Neural progenitor cell (in vitro differentiated cells): ENCODE measurements at regions not wholly inside any gene's neighbourhood (a gene's known extent, or its start where the extent isn't known, plus 50 kb on each side); places are given as distances from the start of the nearest gene placed in this dataset.
"Not testable (repeated sequence)": the region's sequence is repeated elsewhere in the genome, so short reads cannot be mapped to it uniquely, and the experiment has no call there.

Experiments
- DNase-seq: peaks from one replicate; pipeline ENCODE4 v3.0.0-alpha.2; 2016; ENCODE audit warnings: low spot score
- H2AFZ ChIP-seq: fragments of 200-600 bp; sonication (generic); replicated peaks from 2 replicates; pipeline ENCODE4 v1.6.1; 2016; ENCODE audit warnings: antibody characterized with exemption
- H3F3A ChIP-seq: fragments of 200-600 bp; sonication (generic); 2 replicates; pipeline ENCODE4 v1.6.1; 2016; ENCODE audit warnings: antibody characterized with exemption, low read depth
- H3K27ac ChIP-seq: fragments of 200-600 bp; sonication (generic); 2 replicates; pipeline ENCODE4 v1.5.1; 2016; ENCODE audit warnings: mild to moderate bottlenecking
- H3K27me3 ChIP-seq: fragments of 200-600 bp; sonication (generic); 2 replicates; pipeline ENCODE4 v1.6.1; 2016; ENCODE audit warnings: mild to moderate bottlenecking, moderate library complexity
- H3K36me3 ChIP-seq: fragments of 200-600 bp; sonication (generic); 2 replicates; pipeline ENCODE4 v1.5.1; 2016
- H3K4me1 ChIP-seq: fragments of 200-600 bp; sonication (generic); 2 replicates; pipeline ENCODE4 v1.6.1; 2016; ENCODE audit warnings: mixed run types
- H3K4me2 ChIP-seq: fragments of 200-600 bp; sonication (generic); 2 replicates; pipeline ENCODE4 v1.6.1; 2016
- H3K4me3 ChIP-seq: fragments of 200-600 bp; sonication (generic); 2 replicates; pipeline ENCODE4 v1.5.1; 2016
- H3K79me2 ChIP-seq: fragments of 200-600 bp; sonication (generic); 2 replicates; pipeline ENCODE4 v1.6.1; 2016; ENCODE audit warnings: low read depth
- H3K9ac ChIP-seq: fragments of 200-600 bp; sonication (generic); 2 replicates; pipeline ENCODE4 v1.6.1; 2016
- H3K9me3 ChIP-seq: fragments of 200-600 bp; sonication (generic); 2 replicates; pipeline ENCODE4 v1.5.1; 2016; ENCODE audit warnings: low read depth
- H4K20me1 ChIP-seq: fragments of 200-600 bp; sonication (generic); 2 replicates; pipeline ENCODE4 v1.6.1; 2016; ENCODE audit warnings: low read depth
- H3K27ac Mint-ChIP-seq: 3 replicates; pipeline ENCODE4 v1.8.0; 2021; ENCODE audit warnings: mixed read lengths
- H3K27me3 Mint-ChIP-seq: 2 replicates; pipeline ENCODE4 v1.8.0; 2022; ENCODE audit warnings: low read depth, mild to moderate bottlenecking, inconsistent platforms, moderate library complexity, mixed read lengths; ENCODE audit not compliant: insufficient read depth
- H3K36me3 Mint-ChIP-seq: 3 replicates; pipeline ENCODE4 v1.8.0; 2021; ENCODE audit warnings: mixed read lengths
- H3K4me1 Mint-ChIP-seq: 3 replicates; pipeline ENCODE4 v1.8.0; 2021; ENCODE audit warnings: mixed read lengths
- H3K4me3 Mint-ChIP-seq: 3 replicates; pipeline ENCODE4 v1.8.0; 2021; ENCODE audit warnings: mild to moderate bottlenecking, moderate library complexity, mixed read lengths
- H3K9me3 Mint-ChIP-seq: 3 replicates; pipeline ENCODE4 v1.8.0; 2020; ENCODE audit warnings: mixed read lengths
- CTCF ChIP-seq: fragments of 200-600 bp; sonication (generic); IDR thresholded peaks from 2 replicates; pipeline ENCODE4 v1.5.1; 2017; ENCODE audit warnings: antibody characterized with exemption, mild to moderate bottlenecking
- EZH2 ChIP-seq: fragments of 200-600 bp; sonication (generic); IDR thresholded peaks from 2 replicates; pipeline ENCODE4 v1.6.1; 2017; ENCODE audit warnings: antibody characterized with exemption, mild to moderate bottlenecking, moderate library complexity
- EZH2phosphoT487 ChIP-seq: fragments of 200-600 bp; sonication (generic); IDR thresholded peaks from 2 replicates; pipeline ENCODE4 v1.6.1; 2017; ENCODE audit warnings: antibody characterized with exemption

DNA sequence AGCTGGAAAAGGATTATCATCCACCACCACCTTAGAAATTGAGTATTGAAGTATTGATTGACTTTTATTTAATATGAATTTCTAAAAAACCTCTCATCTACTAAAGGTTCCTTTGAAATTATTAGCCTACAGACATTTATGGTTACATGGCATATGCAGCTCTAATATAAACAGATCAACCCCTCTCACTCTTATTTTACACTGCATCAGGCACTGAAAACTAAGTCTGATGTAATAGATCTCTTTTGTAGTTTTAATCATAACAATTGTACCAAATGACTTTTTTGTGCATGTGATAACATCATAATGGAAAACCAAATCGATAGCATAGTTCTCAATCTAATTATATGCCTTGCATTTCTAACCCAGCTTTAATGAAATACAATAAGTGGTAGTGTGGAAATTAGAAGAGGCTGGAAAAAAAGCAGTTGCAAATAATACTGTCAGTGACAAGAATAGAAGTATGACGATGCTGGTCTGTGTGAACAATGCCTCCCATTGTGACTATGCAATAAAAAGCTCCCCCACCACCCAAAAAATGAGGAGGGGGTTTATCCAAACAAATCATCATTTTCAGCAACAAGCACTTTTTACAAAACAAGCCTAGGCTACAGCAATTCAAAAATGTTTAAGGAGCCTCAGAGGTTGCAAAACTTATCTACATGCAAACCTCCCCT lies 426.5 kb upstream of the NFIA start:
- H3K9me3 ChIP-seq, result no peaks in the 10 kb centered on the region
- Mint-ChIP-seq H3K4me3 (no peak overlapping the region), H3K9me3 (peaks cover 2% of the 10 kb centered on the region), H3K27ac (peak overlapping the region; percentile 72), H3K36me3 (no peaks in the 10 kb centered on the region), H3K4me1 (peaks cover 4% of the 10 kb centered on the region), H3K27me3 (peaks cover 2% of the 10 kb centered on the region)
- DNase-seq, result no peak
- no peak overlapping the region for H3K9ac ChIP-seq
- H3K4me1 ChIP-seq, result peaks cover 3% of the 10 kb centered on the region
- H3K27ac ChIP-seq, result no peak overlapping the region
- no peak for TF ChIP-seq CTCF
- TF ChIP-seq EZH2, result no peak
- no peak for TF ChIP-seq EZH2phosphoT487
- H3K36me3 ChIP-seq, result no peaks in the 10 kb centered on the region
- H3K4me2 ChIP-seq, result no peak overlapping the region
- no peaks in the 10 kb centered on the region for H3F3A ChIP-seq
- no peaks in the 10 kb centered on the region for H4K20me1 ChIP-seq
- H3K4me3 ChIP-seq, result no peak overlapping the region
- no peaks in the 10 kb centered on the region for H3K79me2 ChIP-seq
- no peak overlapping the region for H2AFZ ChIP-seq
- no peaks in the 10 kb centered on the region for H3K27me3 ChIP-seq

GRCh38 chr1:60640033-60640551 lies 442.3 kb upstream of the NFIA start:
- Histone ChIP-seq H3K4me1 (peaks cover 15% of the 10 kb centered on the region), H2AFZ (peak overlapping the region; percentile 12)
- H3K4me1 Mint-ChIP-seq, result peaks cover 14% of the 10 kb centered on the region
- H3K79me2 ChIP-seq, H3K27ac ChIP-seq, H3K4me2 ChIP-seq, H3K36me3 Mint-ChIP-seq, H3F3A ChIP-seq, H3K27ac Mint-ChIP-seq, H3K4me3 ChIP-seq, DNase-seq, H3K36me3 ChIP-seq, H3K4me3 Mint-ChIP-seq, H3K9me3 Mint-ChIP-seq, H3K27me3 Mint-ChIP-seq, H3K9me3 ChIP-seq, H3K9ac ChIP-seq, H3K27me3 ChIP-seq, H4K20me1 ChIP-seq: not testable (repeated sequence)

- no peak overlapping the region for H3K4me3 Mint-ChIP-seq
- Histone ChIP-seq H3K4me1 (peaks cover 15% of the 10 kb centered on the region), H3K4me2 (no peak overlapping the region), H3F3A (no peaks in the 10 kb centered on the region), H2AFZ (no peak overlapping the region), H3K9me3 (no peaks in the 10 kb centered on the region), H3K4me3 (no peak overlapping the region), H3K79me2 (no peaks in the 10 kb centered on the region), H3K27me3 (no peaks in the 10 kb centered on the region), H3K27ac (no peak overlapping the region), H4K20me1 (no peaks in the 10 kb centered on the region), H3K9ac (no peak overlapping the region), H3K36me3 (peaks cover 3% of the 10 kb centered on the region)
- no peak overlapping the region for H3K27ac Mint-ChIP-seq
- H3K36me3 Mint-ChIP-seq, result no peaks in the 10 kb centered on the region
- no peaks in the 10 kb centered on the region for H3K27me3 Mint-ChIP-seq
- no peak for DNase-seq
- peaks cover 14% of the 10 kb centered on the region for H3K4me1 Mint-ChIP-seq
- no peaks in the 10 kb centered on the region for H3K9me3 Mint-ChIP-seq
- TF ChIP-seq EZH2 (no peak), EZH2phosphoT487 (no peak), CTCF (no peak)
These were observed 443.1 kb upstream of the NFIA start for GRCh38 chr1:60639287-60639686.

- Histone ChIP-seq H3K4me2 (peak overlapping the region; percentile 42), H3K4me1 (peaks cover 15% of the 10 kb centered on the region), H3K36me3 (peaks cover 3% of the 10 kb centered on the region), H3K79me2 (no peaks in the 10 kb centered on the region), H3K27me3 (no peaks in the 10 kb centered on the region), H3K9ac (no peak overlapping the region), H3F3A (no peaks in the 10 kb centered on the region), H3K9me3 (no peaks in the 10 kb centered on the region), H2AFZ (peak overlapping the region; percentile 40), H4K20me1 (no peaks in the 10 kb centered on the region), H3K27ac (no peak overlapping the region), H3K4me3 (no peak overlapping the region)
- DNase-seq, result no peak
- Mint-ChIP-seq H3K4me3 (no peak overlapping the region), H3K27me3 (no peaks in the 10 kb centered on the region), H3K36me3 (no peaks in the 10 kb centered on the region), H3K27ac (no peak overlapping the region), H3K9me3 (no peaks in the 10 kb centered on the region), H3K4me1 (peaks cover 14% of the 10 kb centered on the region)
- TF ChIP-seq EZH2phosphoT487 (no peak), CTCF (no peak), EZH2 (no peak)
These were observed 444.7 kb upstream of the NFIA start for GRCh38 chr1:60637651-60638050.
